Activated CD4-positive, alpha-beta memory T cell treated with anti-CD3 and anti-CD28 coated beads for 36 hours (primary cell): ENCODE measurements at regions not wholly inside any gene's neighbourhood (a gene's known extent, or its start where the extent isn't known, plus 50 kb on each side); places are given as distances from the start of the nearest gene placed in this dataset.

Experiments
- CTCF ChIA-PET: fragments of 350-600 bp; sonication (Branson Sonifier 250); formaldehyde crosslinking; loops from one replicate; lab custom pipeline; 2021; ENCODE audit warnings: antibody characterized with exemption, inconsistent platforms; lab: Charles Lee
- POLR2A ChIA-PET: fragments of 350-600 bp; sonication (Branson Sonifier 250); formaldehyde crosslinking; loops from one replicate; lab custom pipeline; 2021; ENCODE audit warnings: antibody characterized with exemption; lab: Charles Lee
- DNase-seq: peaks from one replicate; pipeline ENCODE4 v3.0.0-alpha.2; 2020
- H3K27ac Mint-ChIP-seq: one replicate; pipeline ENCODE4 v1.8.0; 2021; ENCODE audit warnings: mixed read lengths
- H3K27me3 Mint-ChIP-seq: one replicate; pipeline ENCODE4 v1.8.0; 2021; ENCODE audit warnings: mixed read lengths
- H3K36me3 Mint-ChIP-seq: one replicate; pipeline ENCODE4 v1.8.0; 2021; ENCODE audit warnings: mixed read lengths
- H3K4me1 Mint-ChIP-seq: one replicate; pipeline ENCODE4 v1.8.0; 2021; ENCODE audit warnings: low read depth, mixed read lengths
- H3K4me3 Mint-ChIP-seq: one replicate; pipeline ENCODE4 v1.8.0; 2021; ENCODE audit warnings: mild to moderate bottlenecking, mixed read lengths
- H3K9me3 Mint-ChIP-seq: one replicate; pipeline ENCODE4 v1.8.0; 2021; ENCODE audit warnings: mixed read lengths
- intact Hi-C: fragments of 100-400 bp; cut with micrococcal nuclease; formaldehyde crosslinking; loops from one replicate; pipeline ENCODE4 v1.15.1; 2023

GRCh38 chr6:106002005-106002404, 84.1 kb upstream of the PRDM1 start:
- peaks cover 31% of the 10 kb centered on the region for H3K27me3 Mint-ChIP-seq
- ChIA-PET CTCF (interaction anchor here (0.9 kb wide), 1 partner anchor 8 kb away, joined by 5 read pairs; no protein-coding TSS in a partner anchor), POLR2A (no interaction called here)
- no peaks in the 10 kb centered on the region for H3K4me1 Mint-ChIP-seq
- intact Hi-C loops: no loop called here
- H3K4me3 Mint-ChIP-seq: no peak overlapping the region
- H3K9me3 Mint-ChIP-seq: no peaks in the 10 kb centered on the region
- H3K27ac Mint-ChIP-seq: no peak overlapping the region
- DNase-seq: no peak
- no peaks in the 10 kb centered on the region for H3K36me3 Mint-ChIP-seq

GRCh38 chr6:106000935-106001334, 85.2 kb upstream of the PRDM1 start:
- POLR2A ChIA-PET: no interaction called here

DNA sequence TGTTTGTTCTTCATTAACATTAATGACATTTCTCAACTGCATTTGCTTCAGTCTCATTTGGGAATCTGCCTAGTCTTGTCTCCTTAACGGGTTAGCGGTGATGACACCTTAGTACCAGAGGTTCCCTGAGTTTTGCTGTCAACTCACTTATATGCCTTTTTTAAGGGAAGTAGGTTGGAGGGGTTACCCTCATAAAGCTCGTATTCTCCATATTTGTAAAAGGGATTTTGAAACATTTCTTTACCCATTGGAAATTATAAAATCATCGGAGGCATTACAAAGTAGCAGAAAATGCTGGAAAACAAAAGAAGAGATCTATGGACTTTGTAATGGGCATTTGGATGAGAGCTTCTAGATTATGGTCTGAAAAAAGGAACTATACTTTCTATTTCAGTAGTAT, 88.7 kb upstream of the PRDM1 start:
- peaks cover 43% of the 10 kb centered on the region for H3K27me3 Mint-ChIP-seq
- CTCF ChIA-PET: interaction anchor here (0.6 kb wide), 1 partner anchor 25 kb away, joined by 3 read pairs; no protein-coding TSS in a partner anchor

More at GRCh38 chr6:106000935-106001334, 85.2 kb upstream of the PRDM1 start:
- Mint-ChIP-seq H3K4me3 (no peak overlapping the region), H3K27ac (no peak overlapping the region), H3K36me3 (no peaks in the 10 kb centered on the region), H3K27me3 (peaks cover 39% of the 10 kb centered on the region), H3K4me1 (no peaks in the 10 kb centered on the region), H3K9me3 (no peaks in the 10 kb centered on the region)
- intact Hi-C loops: no loop called here
- CTCF ChIA-PET: interaction anchor here (0.7 kb wide), 1 partner anchor 45 kb away, joined by 3 read pairs; no protein-coding TSS in a partner anchor
- DNase-seq: no peak

GRCh38 chr6:105995391-105995865, 90.7 kb upstream of the PRDM1 start:
- POLR2A ChIA-PET: interaction anchor here (0.6 to 4.7 kb wide), 5 partner anchors 13 to 100 kb away, joined by 3 to 59 read pairs (median 3); partner anchors contain the start of gene PRDM1

More for the DNA sequence above, 88.7 kb upstream of the PRDM1 start:
- no peak overlapping the region for H3K27ac Mint-ChIP-seq
- H3K9me3 Mint-ChIP-seq: no peaks in the 10 kb centered on the region
- no peak overlapping the region for H3K4me3 Mint-ChIP-seq
- no peaks in the 10 kb centered on the region for H3K36me3 Mint-ChIP-seq
- DNase-seq: no peak
- POLR2A ChIA-PET: no interaction called here
- intact Hi-C loops: loop anchor here (5.0 to 10.0 kb wide), 2 partner anchors 225 to 543 kb away; no protein-coding TSS in a partner anchor
- H3K4me1 Mint-ChIP-seq: peaks cover 22% of the 10 kb centered on the region

GRCh38 chr6:105994591-105995390, 91.3 kb upstream of the PRDM1 start:
- intact Hi-C loops: loop anchor here (5.0 to 10.0 kb wide), 6 partner anchors 182 to 540 kb away; no protein-coding TSS in a partner anchor
- CTCF ChIA-PET: interaction anchor here (1.2 to 2.2 kb wide), 3 partner anchors 88 to 95 kb away, joined by 3 to 10 read pairs (median 8); partner anchors contain the start of gene PRDM1
- no peaks in the 10 kb centered on the region for H3K9me3 Mint-ChIP-seq
- H3K36me3 Mint-ChIP-seq: no peaks in the 10 kb centered on the region
- H3K4me3 Mint-ChIP-seq: peak overlapping the region; percentile 82
- H3K27ac Mint-ChIP-seq: peak overlapping the region; percentile 82
- H3K27me3 Mint-ChIP-seq: peaks cover 39% of the 10 kb centered on the region
- peaks cover 30% of the 10 kb centered on the region for H3K4me1 Mint-ChIP-seq
- POLR2A ChIA-PET: interaction anchor here (0.6 to 4.7 kb wide), 10 partner anchors 13 to 262 kb away, joined by 3 to 59 read pairs (median 4); partner anchors contain the start of gene PRDM1
- DNase-seq: peak; percentile 73

More at GRCh38 chr6:105995391-105995865, 90.7 kb upstream of the PRDM1 start:
- peaks cover 26% of the 10 kb centered on the region for H3K4me1 Mint-ChIP-seq
- peak overlapping the region; percentile 82 for H3K4me3 Mint-ChIP-seq
- H3K36me3 Mint-ChIP-seq: no peaks in the 10 kb centered on the region
- peaks cover 33% of the 10 kb centered on the region for H3K27me3 Mint-ChIP-seq
- intact Hi-C loops: loop anchor here (5.0 to 10.0 kb wide), 2 partner anchors 227 to 541 kb away; no protein-coding TSS in a partner anchor
- CTCF ChIA-PET: interaction anchor here (1.6 to 2.2 kb wide), 2 partner anchors 87 to 95 kb away, joined by 3 to 10 read pairs; no protein-coding TSS in a partner anchor
- H3K27ac Mint-ChIP-seq: peak overlapping the region; percentile 82
- DNase-seq: no peak
- no peaks in the 10 kb centered on the region for H3K9me3 Mint-ChIP-seq

DNA sequence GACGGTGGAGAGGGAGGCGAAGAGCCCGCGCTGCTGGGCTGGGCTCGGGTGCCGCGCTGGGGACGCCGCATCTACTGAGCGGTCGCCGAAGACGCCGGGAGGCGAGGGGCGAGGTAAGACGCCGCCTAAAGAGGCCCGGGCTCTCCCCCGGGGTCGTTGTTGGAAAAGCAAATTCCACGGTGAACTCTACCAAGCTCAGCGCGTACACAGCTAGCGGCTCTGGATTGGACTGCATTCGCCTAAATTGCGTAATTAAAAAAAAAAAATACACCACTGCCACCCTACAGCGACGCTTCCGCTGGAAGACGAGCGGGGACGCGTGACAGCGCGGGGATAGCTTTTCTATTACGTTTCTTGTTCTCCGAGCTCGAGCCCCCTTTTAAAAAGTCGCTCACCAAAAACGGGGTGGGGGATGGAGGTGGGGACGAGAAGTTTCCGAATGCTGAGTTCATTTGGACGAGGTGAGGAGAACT, 92.0 kb upstream of the PRDM1 start:
- Mint-ChIP-seq H3K4me3 (peak overlapping the region; percentile 82), H3K36me3 (no peaks in the 10 kb centered on the region), H3K27me3 (peaks cover 37% of the 10 kb centered on the region), H3K27ac (peak overlapping the region; percentile 82), H3K4me1 (peaks cover 30% of the 10 kb centered on the region), H3K9me3 (no peaks in the 10 kb centered on the region)
- DNase-seq: peak; percentile 66
- POLR2A ChIA-PET: interaction anchor here (0.6 to 4.7 kb wide), 9 partner anchors 12 to 261 kb away, joined by 3 to 59 read pairs (median 4); partner anchors contain the start of gene PRDM1
- intact Hi-C loops: loop anchor here (5.0 to 10.0 kb wide), 5 partner anchors 182 to 539 kb away; no protein-coding TSS in a partner anchor
- CTCF ChIA-PET: interaction anchor here (1.2 to 3.0 kb wide), 4 partner anchors 11 to 96 kb away, joined by 8 to 23 read pairs (median 14); partner anchors contain the start of gene PRDM1

DNA sequence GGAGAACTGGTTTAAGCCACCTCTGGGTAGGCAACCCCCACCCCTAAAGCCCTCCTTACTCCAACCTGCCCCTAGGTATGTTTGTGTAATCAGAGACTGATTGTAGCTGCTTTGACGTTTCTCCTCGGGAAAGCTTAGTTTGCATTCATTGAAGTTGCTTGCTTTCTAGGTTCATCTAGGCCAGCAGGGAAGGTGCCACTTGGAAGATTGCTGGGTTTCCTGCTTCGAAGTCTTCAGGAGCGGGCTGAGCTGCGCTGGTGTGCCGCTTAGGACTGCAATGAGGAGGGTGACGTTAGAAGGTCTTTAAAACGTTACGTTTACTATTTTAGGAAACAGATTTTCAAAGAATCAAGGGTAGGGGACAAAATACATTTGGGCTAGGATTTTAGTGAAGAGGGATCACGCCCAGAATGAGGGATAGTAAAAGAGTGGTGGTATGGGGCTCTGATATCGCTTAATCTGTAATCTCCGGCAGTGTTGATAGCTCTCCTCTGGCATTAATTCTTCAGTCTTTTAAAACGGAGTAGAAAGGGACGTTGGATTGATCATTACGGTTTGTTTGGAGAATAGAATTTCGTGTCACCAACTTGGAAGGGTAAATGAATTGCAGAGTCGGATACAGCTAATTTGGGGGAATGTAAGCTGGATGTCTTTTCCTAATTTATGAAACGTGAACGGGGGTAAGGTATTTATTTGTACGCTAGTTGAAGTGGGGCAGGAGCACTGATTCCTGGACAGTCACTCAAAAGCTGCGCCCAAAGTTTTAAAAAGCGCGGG, 92.6 kb upstream of the PRDM1 start:
- Mint-ChIP-seq H3K27ac (peak overlapping the region; percentile 82), H3K4me1 (peaks cover 30% of the 10 kb centered on the region), H3K36me3 (no peaks in the 10 kb centered on the region), H3K4me3 (peak overlapping the region; percentile 82), H3K9me3 (no peaks in the 10 kb centered on the region), H3K27me3 (peaks cover 37% of the 10 kb centered on the region)
- no peak for DNase-seq
- intact Hi-C loops: loop anchor here (5.0 to 10.0 kb wide), 5 partner anchors 181 to 539 kb away; no protein-coding TSS in a partner anchor
- CTCF ChIA-PET: interaction anchor here (1.2 to 3.0 kb wide), 9 partner anchors 10 to 562 kb away, joined by 3 to 23 read pairs (median 8); partner anchors contain the start of gene PRDM1
- POLR2A ChIA-PET: interaction anchor here (0.7 to 4.7 kb wide), 11 partner anchors 11 to 230 kb away, joined by 3 to 59 read pairs (median 4); partner anchors contain the start of gene PRDM1

GRCh38 chr6:105992315-105992961, 93.7 kb upstream of the PRDM1 start:
- Mint-ChIP-seq H3K36me3 (no peaks in the 10 kb centered on the region), H3K9me3 (no peaks in the 10 kb centered on the region), H3K27ac (peak overlapping the region; percentile 81), H3K27me3 (peaks cover 39% of the 10 kb centered on the region), H3K4me1 (peaks cover 32% of the 10 kb centered on the region), H3K4me3 (peak overlapping the region; percentile 88)
- intact Hi-C loops: loop anchor here (1.0 to 10.0 kb wide), 9 partner anchors 9 to 538 kb away; partner anchors contain the start of gene PRDM1
- ChIA-PET POLR2A (interaction anchor here (0.7 to 4.7 kb wide), 11 partner anchors 10 to 231 kb away, joined by 3 to 59 read pairs (median 5); partner anchors contain the start of gene PRDM1), CTCF (interaction anchor here (0.8 to 3.0 kb wide), 11 partner anchors 9 to 561 kb away, joined by 3 to 23 read pairs (median 6); partner anchors contain the start of gene PRDM1)
- DNase-seq: peak; percentile 92

DNA sequence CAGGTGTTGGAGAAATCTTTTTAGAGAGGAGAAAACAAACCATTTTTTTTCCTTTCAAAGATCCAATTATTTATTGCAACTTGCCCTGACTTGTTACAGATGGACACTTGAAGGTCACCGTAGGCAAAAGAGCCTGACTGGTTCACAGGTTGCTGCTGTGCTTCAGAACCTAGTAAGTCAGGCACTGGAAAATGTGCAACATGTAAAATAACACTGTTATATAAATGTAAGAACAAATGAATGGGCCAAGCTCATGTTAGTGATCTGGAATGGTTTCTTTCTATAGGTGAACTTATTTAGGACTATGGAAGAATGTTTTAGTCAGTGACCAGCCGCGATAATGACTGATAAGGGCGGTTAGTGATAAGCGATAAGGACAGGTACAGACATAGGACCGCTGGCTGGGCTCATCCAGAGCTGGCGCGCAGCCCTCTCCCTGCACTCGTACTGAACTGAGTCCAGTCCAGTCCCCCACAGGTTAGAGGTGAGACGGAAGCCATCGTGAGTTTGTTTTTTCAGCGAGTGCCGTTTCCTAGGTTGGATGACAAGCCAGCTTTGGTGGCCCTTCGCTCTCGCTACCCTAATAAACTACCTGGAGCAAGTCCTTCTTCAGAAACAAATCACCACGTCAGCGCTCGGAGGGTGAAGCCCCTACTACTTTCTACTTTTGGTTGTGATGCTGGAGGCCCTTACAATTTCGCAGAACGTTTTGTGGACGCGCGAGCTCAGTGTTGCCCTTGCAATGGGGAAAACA, 94.4 kb upstream of the PRDM1 start:
- peak; percentile 63 for DNase-seq
- H3K36me3 Mint-ChIP-seq: no peaks in the 10 kb centered on the region
- peak overlapping the region; percentile 81 for H3K27ac Mint-ChIP-seq
- intact Hi-C loops: loop anchor here (1.0 to 10.0 kb wide), 9 partner anchors 8 to 537 kb away; partner anchors contain the start of gene PRDM1
- H3K9me3 Mint-ChIP-seq: no peaks in the 10 kb centered on the region
- POLR2A ChIA-PET: interaction anchor here (0.7 to 4.7 kb wide), 8 partner anchors 9 to 112 kb away, joined by 3 to 59 read pairs (median 6); partner anchors contain the start of gene PRDM1
- CTCF ChIA-PET: interaction anchor here (0.8 to 3.0 kb wide), 9 partner anchors 9 to 539 kb away, joined by 3 to 23 read pairs (median 5); partner anchors contain the start of gene PRDM1
- peak overlapping the region; percentile 88 for H3K4me3 Mint-ChIP-seq
- peaks cover 42% of the 10 kb centered on the region for H3K27me3 Mint-ChIP-seq
- peaks cover 32% of the 10 kb centered on the region for H3K4me1 Mint-ChIP-seq
